Erythroblast (primary cell): ENCODE measurements at regions not wholly inside any gene's neighbourhood (a gene's known extent, or its start where the extent isn't known, plus 50 kb on each side); places are given as distances from the start of the nearest gene placed in this dataset.

ENCODE experiments used
- GATA1 ChIP-seq: IDR thresholded peaks from 2 replicates; pipeline ENCODE4 v1.6.1; 2011; ENCODE audit warnings: low read depth, mild to moderate bottlenecking, control low read depth, low read length, moderate library complexity
- POLR2A ChIP-seq: IDR thresholded peaks from 2 replicates; pipeline ENCODE4 v1.6.1; 2011; ENCODE audit warnings: mild to moderate bottlenecking, low read length

GRCh38 chr2:17163638-17164037 is 354.6 kb downstream of the RAD51AP2 start:
- TF ChIP-seq POLR2A (no peak), GATA1 (no peak)
